MG63 (cell line): ENCODE measurements at regions not wholly inside any gene's neighbourhood (a gene's known extent, or its start where the extent isn't known, plus 50 kb on each side); places are given as distances from the start of the nearest gene placed in this dataset.
"Not testable (repeated sequence)": the region's sequence is repeated elsewhere in the genome, so short reads cannot be mapped to it uniquely, and the experiment has no call there.

Source experiments
- DNase-seq: peaks from one replicate; pipeline ENCODE4 v3.0.0-alpha.2; 2020
- H3K27me3 ChIP-seq: fragments of 250-450 bp; sonication (Bioruptor Pico); 2 replicates; pipeline ENCODE4 v1.5.1; 2020; ENCODE audit warnings: mild to moderate bottlenecking, moderate library complexity
- H3K36me3 ChIP-seq: fragments of 250-450 bp; sonication (Bioruptor Pico); 2 replicates; pipeline ENCODE4 v1.5.1; 2020; ENCODE audit warnings: mild to moderate bottlenecking, moderate library complexity
- H3K4me3 ChIP-seq: fragments of 250-450 bp; sonication (Bioruptor Pico); 2 replicates; pipeline ENCODE4 v1.5.1; 2020; ENCODE audit warnings: mild to moderate bottlenecking, moderate library complexity
- H3K9me3 ChIP-seq: fragments of 250-450 bp; sonication (Bioruptor Pico); 2 replicates; pipeline ENCODE4 v1.5.1; 2020; ENCODE audit warnings: mild to moderate bottlenecking, moderate library complexity

DNA sequence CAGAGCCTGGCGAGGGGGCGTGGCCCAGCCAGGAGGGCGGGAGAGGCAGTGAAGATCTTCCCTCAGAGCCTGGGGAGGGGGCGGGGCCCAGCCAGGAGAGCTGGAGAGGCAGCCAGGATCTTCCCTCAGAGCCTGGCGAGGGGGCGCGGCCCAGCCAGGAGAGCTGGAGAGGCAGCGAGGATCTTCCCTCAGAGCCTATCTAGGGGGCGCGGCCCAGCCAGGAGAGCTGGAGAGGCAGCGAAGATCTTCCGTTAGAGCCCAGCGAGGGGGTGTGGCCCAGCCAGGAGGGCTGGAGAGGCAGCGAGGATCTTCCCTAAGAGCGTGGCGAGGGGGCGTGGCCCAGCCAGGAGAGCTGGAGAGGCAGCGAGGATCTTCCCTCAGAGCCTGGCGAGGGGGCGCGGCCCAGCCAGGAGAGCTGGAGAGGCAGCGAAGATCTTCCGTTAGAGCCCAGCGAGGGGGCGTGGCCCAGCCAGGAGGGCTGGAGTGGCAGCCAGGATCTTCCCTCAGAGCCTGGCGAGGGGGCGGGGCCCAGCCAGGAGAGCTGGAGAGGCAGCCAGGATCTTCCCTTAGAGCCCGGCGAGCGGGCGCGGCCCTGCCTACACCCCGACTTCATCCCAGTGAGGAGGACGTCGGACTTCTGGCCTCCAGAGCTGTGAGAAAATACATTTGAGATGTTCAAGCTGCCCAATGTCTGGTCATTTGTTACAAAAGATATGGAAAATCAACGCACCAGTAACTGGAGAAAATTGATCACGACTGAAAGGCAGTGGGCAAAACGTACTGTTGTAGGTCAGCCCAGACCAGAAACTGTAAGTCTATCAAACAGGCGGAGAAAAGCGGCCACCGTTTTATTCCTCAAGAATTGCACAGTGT lies 63.4 kb upstream of the TMEM18 start:
- not testable (repeated sequence) for H3K27me3 ChIP-seq, H3K9me3 ChIP-seq, H3K36me3 ChIP-seq
- H3K4me3 ChIP-seq: peak overlapping the region; percentile 44
- peak; percentile 95 for DNase-seq

DNA sequence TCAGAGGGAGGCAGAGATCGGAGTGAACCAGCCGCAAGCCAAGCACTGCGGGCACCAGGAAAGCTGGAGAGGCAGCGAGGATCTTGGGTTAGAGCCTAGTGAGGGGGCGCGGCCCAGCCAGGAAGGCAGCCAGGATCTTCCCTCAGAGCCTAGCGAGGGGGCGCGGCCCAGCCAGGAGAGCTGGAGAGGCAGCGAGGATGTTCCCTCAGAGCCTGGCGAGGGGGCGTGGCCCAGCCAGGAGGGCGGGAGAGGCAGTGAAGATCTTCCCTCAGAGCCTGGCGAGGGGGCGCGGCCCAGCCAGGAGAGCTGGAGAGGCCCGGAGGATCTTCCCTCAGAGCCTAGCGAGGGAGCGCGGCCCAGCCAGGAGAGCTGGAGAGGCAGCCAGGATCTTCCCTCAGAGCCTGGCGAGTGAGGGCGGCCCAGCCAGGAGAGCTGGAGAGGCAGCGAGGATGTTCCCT lies 62.7 kb upstream of the TMEM18 start:
- peak; percentile 83 for DNase-seq
- not testable (repeated sequence) for H3K27me3 ChIP-seq, H3K36me3 ChIP-seq, H3K9me3 ChIP-seq
- peak overlapping the region; percentile 32 for H3K4me3 ChIP-seq

GRCh38 chr2:736939-737338 lies 59.7 kb upstream of the TMEM18 start:
- Histone ChIP-seq H3K9me3 (no peaks in the 10 kb centered on the region), H3K4me3 (no peak overlapping the region), H3K36me3 (no peaks in the 10 kb centered on the region), H3K27me3 (no peaks in the 10 kb centered on the region)
- no peak for DNase-seq

DNA sequence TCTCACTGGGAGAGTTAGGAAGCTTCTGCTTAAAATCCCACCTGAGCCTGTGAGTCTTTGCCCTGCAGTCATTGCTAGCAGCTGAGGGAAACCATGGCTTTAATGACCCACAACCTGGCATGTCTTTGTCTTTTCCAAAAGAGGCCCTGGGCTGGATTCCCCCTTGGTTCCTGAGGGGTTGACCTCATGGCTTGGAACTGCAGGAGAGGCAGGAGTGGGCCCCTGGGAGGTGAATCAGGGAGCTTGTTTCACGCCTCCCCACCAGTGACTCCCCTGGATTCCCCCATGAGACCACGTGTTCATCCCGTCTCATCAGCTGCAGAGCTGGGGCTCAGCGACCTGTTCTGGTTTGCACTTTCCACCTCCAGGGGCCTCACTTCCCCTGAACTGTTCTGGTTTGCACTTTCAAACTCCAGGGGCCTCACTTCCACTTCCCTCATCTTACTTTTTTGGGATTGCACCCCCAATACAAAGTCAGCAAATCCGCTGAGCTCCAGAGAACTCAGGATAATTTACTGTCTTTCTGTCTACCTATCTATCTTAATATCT lies 58.5 kb upstream of the TMEM18 start:
- Histone ChIP-seq H3K9me3 (no peaks in the 10 kb centered on the region), H3K4me3 (no peak overlapping the region), H3K36me3 (no peaks in the 10 kb centered on the region), H3K27me3 (no peaks in the 10 kb centered on the region)
- DNase-seq: no peak

DNA sequence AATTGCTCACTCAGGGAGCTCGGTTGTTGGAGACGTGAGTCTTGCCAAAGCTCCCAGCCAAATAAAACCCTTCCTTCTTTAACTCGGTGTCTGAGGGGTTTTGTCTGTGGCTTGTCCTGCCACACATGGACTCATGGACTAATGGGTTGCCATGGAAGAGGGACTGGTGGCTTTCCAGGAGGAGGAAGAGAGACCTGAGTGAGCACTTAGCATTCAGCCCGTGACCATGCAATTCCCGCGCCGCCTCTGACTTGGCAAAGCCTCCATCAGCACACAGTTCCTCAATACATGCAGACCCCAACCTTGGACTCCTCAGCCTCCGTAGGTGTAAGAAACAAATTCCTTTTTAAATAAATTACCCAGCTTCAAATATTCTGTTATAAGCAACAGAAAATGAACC lies 57.3 kb upstream of the TMEM18 start:
- Histone ChIP-seq H3K27me3 (no peaks in the 10 kb centered on the region), H3K9me3 (no peaks in the 10 kb centered on the region), H3K4me3 (no peak overlapping the region), H3K36me3 (no peaks in the 10 kb centered on the region)
- DNase-seq: no peak

- Histone ChIP-seq H3K36me3 (no peaks in the 10 kb centered on the region), H3K4me3 (no peak overlapping the region), H3K27me3 (no peaks in the 10 kb centered on the region), H3K9me3 (no peaks in the 10 kb centered on the region)
- no peak for DNase-seq
Observed at GRCh38 chr2:733495-733894, 56.3 kb upstream of the TMEM18 start.

DNA sequence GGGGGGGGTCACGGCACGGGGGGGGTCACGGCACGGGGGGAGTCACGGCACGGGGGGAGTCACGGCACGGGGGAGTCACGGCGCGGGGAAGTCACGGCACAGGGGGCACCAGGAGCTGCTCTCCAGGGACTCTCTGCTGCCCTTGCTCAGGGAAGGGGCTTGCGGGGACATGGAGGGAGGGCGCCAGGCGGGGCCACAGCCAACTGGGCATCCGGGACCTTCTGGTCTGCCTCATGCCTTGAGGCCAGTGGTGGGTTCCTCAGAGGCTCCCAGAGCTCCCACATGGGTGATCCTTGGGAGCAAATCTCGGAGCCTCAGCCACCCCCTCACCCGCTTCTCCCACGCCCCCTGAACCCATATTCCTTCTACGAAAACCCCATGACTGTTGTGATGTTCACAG lies 55.8 kb upstream of the TMEM18 start:
- no peak for DNase-seq
- no peaks in the 10 kb centered on the region for H3K36me3 ChIP-seq

GRCh38 chr2:731711-732110 lies 54.5 kb upstream of the TMEM18 start:
- no peak overlapping the region for H3K4me3 ChIP-seq
- no peaks in the 10 kb centered on the region for H3K36me3 ChIP-seq
- no peak for DNase-seq
- no peaks in the 10 kb centered on the region for H3K27me3 ChIP-seq
- H3K9me3 ChIP-seq: no peaks in the 10 kb centered on the region

More for the DNA sequence above, 55.8 kb upstream of the TMEM18 start:
- H3K9me3 ChIP-seq: no peaks in the 10 kb centered on the region
- no peak overlapping the region for H3K4me3 ChIP-seq
- no peaks in the 10 kb centered on the region for H3K27me3 ChIP-seq

GRCh38 chr2:729376-729861 lies 52.2 kb upstream of the TMEM18 start:
- no peaks in the 10 kb centered on the region for H3K27me3 ChIP-seq
- no peak for DNase-seq
- no peak overlapping the region for H3K4me3 ChIP-seq
- no peaks in the 10 kb centered on the region for H3K36me3 ChIP-seq
- no peaks in the 10 kb centered on the region for H3K9me3 ChIP-seq

DNA sequence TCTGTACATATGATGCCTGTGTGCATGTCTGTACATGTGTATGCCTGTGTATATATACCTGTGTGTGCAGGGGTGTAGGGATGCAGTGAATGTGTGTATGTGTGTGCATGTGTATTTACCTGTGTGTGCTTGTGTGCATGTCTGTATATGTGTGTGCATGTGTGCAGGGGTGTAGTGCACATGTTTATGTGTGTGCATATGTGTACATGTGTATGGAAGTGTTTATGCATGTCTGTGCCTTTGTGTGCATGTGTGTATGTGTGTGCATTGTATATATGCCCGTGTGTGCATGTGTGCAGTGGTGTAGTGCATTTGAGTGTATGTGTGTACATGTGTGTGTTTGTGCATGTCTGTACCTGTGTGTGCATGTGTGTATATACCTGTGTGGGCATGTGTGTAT lies 51.0 kb upstream of the TMEM18 start:
- no peak for DNase-seq
- Histone ChIP-seq H3K36me3 (no peaks in the 10 kb centered on the region), H3K27me3 (no peaks in the 10 kb centered on the region), H3K4me3 (no peak overlapping the region), H3K9me3 (no peaks in the 10 kb centered on the region)

- no peaks in the 10 kb centered on the region for H3K9me3 ChIP-seq
Observed at GRCh38 chr2:727071-727470, 49.9 kb upstream of the TMEM18 start.

More at GRCh38 chr2:727071-727470, 49.9 kb upstream of the TMEM18 start:
- Histone ChIP-seq H3K27me3 (no peaks in the 10 kb centered on the region), H3K36me3 (no peaks in the 10 kb centered on the region), H3K4me3 (no peak overlapping the region)
- no peak for DNase-seq
